GM19395 (cell line): ENCODE measurements at regions not wholly inside any gene's neighbourhood (a gene's known extent, or its start where the extent isn't known, plus 50 kb on each side); places are given as distances from the start of the nearest gene placed in this dataset.
"Not testable (repeated sequence)": the region's sequence is repeated elsewhere in the genome, so short reads cannot be mapped to it uniquely, and the experiment has no call there.

Experiments used
- ATAC-seq: cut with Tn5 transposase; IDR thresholded peaks from one replicate; pipeline ENCODE4 v1.9.1; 2021; ENCODE audit warnings: mild to moderate bottlenecking, moderate library complexity; ENCODE audit not compliant: unreplicated experiment

DNA sequence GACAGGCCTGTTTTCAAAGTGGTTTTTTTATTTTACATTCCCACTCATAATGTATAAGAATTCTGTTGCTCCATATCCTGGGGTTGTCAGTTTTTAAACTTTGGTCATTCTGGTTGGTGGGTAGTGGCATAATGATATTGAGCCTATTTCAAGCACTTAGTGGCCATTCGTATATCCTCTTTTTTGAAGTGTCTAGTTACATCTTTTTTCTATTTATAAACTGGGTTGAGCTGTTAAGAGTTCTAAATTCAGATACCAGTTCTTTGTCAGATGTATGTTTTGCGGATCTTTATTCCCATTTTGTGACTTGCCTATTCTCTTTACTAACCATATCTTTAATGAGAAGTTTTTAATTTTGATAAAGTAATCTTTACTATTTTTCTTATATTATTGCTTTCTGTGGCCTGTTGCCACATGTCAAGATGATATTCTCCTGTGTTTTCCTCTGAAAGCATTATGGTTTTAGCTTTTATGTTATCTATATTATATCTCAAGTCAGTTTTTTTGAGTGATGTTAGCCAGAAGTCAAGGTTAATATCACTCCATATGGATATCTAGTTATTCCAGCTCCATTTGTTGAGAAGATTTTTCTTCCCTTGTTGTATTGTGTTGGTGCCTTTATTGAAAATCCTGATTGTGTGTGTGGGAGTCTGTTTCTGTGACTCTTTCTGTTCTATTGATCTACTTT, 110.9 kb downstream of the FHIP1A start:
- no peak for ATAC-seq

DNA sequence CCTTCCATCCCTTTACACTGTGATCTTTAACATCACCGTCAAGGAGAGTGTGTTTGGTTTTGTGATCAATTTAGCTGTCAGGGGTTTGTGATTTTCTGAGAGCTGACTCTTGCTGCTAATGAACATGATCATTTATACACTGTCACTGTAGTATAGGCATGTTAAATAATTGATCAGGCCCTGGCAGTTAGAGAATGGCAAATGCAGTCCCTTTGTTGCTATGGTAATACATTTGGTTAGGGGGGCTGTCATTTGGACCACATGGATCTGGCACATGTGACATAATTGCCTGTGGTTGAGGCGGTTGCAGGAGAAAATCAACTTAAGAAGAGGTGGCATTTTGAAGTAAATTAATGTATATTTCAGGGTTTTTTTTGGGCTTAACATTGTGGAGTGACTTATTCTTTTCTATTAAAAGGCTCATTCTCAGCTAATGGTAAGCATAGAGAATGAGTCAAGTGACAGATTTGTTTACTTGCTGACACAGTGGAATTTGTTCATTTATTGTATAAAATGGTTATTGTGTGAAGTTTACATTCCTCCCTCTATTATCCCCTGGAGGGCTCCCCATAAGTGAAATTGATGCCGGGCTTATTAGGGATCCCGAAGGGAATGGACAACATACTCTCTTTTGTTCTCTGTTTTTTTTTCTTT, 114.0 kb downstream of the FHIP1A start:
- ATAC-seq = no peak

DNA sequence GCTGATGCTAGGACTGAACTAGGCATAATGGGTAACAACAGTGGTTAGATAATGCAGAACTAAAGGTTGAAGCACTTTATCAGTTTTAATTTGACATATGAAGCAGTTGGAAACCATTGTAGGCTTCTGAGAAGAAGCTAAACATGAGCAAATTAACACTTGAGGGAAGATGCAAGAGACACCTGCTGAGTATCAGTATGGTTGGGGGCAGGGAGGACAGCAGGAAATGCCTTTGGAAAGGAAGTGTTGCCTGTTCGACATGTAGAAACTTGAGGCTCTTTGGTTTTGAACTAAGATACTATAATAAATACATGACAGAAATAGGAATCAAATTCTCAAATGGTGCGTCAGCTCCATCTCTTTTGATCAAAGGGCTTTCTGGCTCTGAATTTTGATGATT, 115.6 kb downstream of the FHIP1A start:
- no peak for ATAC-seq

DNA sequence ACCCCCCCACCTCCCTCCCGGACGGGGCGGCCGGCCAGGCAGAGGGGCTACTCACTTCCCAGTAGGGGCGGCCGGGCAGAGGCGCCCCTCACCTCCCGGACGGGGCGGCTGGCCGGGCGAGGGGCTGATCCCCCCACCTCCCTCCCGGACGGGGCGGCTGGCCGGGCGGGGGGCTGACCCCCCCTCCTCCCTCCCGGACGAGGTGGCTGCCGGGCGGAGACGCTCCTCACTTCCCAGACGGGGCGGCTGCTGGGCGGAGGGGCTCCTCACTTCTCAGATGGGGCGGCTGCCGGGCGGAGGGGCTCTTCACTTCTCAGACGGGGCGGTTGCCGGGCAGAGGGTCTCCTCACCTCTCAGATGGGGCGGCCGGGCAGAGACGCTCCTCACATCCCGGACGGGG, 117.5 kb downstream of the FHIP1A start:
- not testable (repeated sequence) for ATAC-seq

DNA sequence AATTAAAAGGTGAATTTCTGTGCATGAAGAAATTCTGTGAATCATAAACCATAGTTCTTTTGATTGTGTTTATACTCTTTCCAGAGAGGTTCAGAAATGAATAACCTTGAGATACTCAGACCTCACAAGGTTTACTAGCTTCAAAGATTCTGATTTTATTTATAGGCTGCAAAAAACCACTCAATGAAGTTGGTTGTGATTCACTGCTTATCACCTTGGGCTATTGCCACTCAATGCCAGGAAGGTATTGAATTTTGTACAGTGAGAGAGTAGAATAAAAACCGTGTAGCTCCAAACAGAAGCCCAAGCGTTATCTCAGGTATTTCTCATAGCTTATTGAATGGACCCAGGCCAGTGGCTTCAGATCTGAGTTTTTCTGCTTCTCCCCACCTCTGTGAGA, 118.7 kb downstream of the FHIP1A start:
- no peak for ATAC-seq

DNA sequence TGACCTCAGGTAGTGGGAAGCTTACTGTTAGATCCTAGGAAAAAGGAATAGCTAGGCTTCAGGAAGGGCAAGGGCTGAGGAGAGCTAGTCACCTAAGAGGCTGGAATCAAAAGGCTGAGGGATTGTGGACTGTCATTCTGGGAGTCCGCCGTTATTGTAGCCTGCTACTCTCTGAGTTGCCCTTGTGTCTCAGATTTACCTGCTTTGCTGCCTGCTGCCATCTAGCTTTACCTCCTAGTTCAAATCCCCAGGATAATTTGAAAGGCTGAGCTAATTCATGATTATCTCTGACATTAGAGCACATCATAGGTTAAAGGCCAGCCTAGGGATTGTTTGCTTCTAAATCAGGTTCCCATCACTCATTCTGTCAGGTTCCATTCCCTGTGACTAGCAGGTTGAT, 120.2 kb downstream of the FHIP1A start:
- ATAC-seq = no peak

DNA sequence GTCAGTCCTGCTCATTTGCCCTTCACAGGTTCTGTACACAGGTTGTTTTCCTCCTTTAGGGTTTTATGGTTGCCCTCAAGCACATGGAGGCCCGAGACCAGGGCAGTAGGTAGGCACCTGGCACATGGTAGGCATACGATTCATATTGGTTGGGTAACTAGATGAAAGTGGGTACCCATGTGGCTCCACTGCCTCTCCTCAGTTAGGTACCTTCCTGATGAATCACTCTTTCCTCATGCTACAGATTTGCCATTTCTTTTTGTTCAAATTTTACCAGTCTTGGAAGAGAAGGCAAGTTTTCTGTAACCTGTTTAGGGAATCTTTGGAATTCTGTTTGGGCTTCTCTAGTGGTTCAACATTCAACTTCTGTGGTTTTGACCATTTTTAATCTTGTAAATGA, 121.3 kb downstream of the FHIP1A start:
- no peak for ATAC-seq

DNA sequence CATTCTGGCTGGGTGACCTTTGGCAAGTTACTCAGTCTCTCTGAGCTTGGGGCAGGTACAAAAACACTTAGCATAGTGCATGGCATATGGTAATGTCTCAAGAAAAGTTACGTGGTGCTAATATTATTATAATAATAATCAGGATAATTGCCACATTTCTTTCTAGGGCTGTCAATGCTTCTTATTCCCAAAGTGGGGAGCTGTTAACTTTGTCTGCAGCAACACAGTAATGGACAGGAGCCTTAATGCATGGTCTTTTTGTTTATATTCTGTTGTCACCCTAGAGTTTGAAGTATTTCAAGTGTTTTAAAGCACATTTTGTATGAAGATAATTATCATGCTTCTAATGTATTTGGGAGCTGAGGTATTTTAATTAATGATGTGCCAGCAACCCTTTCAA, 121.8 kb downstream of the FHIP1A start:
- no peak for ATAC-seq

DNA sequence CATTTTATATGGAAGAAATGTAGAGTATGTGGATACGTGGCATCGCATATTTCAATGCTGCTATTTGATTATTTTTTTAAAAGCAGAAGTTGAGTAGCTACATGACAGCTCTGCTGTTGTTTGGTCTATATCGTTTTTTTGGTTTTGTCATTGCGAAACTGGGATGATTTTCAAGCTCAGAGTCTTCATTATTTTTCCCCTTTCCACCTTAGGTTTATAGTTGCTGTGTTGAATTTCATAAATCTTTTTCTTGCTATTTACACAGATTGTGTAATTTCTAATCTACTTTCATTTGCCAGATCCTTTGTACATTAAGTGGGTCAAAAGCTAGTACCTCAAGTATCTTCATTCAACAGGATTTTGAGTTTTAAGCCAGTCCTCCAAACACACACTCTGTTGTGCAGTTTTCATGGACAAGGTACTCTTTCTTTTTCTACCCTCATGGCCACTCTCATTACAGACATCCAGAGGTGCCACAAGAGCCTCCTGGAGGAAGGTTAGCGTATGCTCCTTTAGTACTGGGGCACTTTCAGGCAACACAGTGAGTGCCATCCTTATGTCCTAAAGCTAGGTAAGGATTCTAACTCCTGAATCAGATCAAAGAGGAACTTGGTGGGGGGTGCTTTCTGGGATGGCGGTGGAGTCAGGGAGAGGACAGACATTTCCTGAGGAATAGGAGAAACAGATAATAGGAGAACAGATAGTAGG, 123.2 kb downstream of the FHIP1A start:
- ATAC-seq = no peak

DNA sequence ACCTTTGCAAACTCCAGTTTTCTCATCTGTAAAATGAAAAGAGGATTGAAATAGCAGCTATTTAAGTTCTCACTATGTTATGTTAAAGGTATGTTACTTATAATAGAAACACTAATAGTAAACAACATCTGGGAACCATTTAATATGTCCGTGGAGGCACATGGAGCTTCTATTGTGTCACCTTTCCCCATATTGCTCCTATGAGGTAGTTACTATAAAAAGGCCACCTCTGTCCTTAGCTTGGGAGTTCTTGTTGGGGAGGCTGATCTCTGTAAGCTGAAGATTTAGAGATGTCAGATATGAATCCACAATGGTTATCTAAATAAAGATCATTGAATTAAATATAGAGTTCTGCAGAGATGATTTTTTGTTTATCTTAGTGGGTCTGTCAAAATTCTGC, 125.2 kb downstream of the FHIP1A start:
- no peak for ATAC-seq

DNA sequence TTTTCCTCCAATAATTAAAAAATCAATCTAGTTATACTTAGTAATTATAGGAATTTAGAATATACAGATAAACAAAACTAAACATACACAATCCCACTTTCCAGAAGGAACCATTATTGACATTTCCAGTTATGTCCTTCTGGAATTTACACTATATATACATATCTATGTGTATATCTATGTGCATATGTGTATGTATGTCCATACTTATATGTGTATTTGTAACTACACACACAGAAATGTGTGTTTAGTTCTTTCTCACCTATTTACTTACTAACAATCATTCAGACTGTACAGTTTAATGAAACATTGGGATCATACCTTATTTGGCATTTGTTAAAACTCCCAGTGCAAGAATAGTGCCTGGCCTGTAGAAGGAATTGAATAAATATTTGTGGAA, 126.4 kb downstream of the FHIP1A start:
- no peak for ATAC-seq

DNA sequence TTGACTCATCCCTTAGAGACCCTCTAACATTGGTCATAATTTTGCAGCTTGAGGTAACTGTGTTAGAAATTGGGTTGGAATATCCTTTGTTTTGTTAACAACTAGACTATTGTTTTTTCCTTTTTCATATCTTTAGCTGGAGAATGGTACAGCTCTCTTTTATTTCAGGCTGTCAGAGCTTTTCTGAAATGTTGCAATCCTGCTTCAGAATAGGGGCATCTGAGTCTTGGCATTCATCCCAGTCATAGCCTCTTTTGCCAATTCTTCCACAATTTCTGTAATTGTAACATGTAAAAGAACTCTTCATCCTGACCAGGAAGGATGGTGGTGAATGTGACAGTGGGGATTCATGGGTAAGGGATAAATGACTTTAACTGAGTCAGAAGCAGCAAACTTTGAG, 128.7 kb downstream of the FHIP1A start:
- no peak for ATAC-seq

DNA sequence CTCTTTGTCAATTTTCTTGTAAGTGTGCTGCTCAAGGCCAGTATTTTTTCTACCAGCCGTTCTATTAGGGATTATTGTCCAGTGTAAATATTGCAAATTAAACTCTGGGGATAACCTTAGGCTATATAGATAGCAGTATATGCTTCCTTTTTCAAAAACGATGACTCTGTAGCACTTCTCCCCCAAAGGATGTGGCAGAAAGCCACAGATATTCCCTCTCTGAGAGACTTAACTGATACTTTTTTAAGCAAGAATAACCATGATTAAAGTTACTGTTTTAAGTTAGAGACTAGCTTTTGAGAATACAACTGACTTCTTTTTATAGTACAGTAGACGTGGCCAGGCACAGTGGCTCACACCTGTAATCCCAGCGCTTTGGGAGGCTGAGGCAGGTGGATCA, 130.0 kb downstream of the FHIP1A start:
- ATAC-seq = no peak

DNA sequence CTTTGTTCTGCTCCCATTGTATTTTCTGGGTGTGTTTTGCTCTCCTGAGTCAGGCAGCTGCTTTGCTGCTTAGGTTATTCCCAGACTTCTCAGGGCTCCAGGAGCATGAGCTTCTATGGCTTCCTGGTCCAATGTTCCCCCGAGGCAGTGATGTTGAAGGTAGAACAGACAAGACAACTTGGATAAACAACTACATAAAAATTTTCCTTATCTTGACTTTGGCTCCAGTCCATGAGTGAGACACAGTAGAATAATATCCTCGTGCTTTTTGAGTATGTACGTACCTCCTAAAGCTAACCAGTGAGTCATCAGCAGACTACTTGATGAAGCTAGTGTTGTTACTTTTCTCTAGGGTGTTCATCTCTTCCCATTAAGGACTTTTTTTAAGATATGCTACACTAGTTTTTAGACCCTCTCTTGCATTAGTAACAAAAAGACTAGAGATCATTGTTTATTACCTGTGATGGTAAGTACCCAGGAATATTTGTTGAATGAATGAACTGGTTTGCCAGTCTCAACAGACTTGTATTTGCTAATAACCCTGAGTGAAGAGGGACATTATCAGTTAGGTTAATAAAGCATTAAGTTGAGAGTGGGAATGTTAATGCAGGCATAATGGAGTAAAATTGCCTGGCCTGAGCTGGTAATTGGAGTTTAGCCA, 131.9 kb downstream of the FHIP1A start:
- ATAC-seq = no peak

DNA sequence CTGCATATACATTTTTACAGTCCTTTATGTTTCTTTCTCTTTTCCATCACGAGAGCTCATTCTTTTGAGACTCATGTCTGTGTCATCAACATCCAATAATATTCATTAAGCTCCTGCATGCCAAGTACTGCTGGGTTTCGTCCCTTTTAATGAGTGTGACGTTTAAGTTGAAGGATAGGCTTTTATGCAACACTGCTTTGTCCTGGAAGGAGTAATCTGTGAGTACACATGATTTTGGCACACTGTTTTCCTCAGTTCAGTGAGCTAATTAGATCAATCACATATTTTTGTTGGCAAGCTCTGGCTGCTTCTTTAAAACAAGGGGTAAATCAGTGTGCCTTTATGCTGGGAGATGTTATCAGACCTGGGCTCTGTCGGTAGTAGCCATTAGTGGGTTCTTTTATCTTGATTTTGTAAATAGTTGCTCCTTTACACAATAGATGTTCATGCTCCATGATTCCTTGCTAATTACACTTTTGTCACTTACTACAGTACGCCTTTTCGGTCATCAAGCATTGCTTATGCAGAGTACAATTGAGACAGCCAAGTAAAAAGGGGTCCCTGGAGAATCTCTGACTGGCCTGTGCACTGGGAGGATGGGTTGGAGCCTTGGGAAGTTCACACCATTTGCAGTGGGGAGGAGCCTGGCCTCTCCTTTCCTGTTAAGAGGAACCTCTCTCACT, 132.6 kb downstream of the FHIP1A start:
- no peak for ATAC-seq

DNA sequence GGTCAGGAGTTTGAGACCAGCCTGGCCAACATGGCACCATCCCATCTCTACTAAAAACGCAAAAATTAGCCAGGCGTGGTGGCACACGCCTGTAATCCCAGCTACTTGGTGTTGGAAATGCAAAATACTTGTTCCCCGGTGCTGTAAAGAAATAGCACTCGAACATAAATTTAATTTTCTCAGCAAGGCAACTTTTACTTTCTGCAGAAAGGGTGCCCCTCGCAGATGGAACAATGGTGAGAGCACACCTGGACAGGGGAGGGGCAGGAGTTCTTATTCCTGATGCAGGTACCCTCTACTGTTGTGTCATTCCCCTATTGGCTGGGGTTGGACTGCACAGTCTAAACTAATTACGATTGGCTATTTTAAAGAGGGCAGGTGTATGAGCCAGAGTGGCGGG, 139.7 kb downstream of the FHIP1A start:
- no peak for ATAC-seq

DNA sequence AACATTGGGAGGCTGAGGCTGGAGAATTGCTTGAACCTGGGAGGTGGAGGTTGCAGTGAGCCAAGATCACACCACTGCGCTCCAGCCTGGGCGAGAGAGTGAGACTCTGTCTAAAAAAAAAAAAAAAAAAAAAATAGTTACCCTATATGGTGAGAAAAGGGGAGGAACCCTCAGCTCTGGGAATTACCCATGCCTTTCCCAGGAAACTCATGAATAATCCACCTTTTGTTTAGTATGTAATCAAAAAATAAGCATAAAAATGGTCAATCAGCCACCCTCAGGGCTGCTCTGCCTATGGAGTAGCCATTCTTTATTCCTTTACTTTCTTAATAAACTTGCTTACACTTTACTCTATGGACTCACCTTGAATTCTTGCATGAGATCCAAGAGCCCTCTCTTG, 140.4 kb downstream of the FHIP1A start:
- ATAC-seq = not testable (repeated sequence)

DNA sequence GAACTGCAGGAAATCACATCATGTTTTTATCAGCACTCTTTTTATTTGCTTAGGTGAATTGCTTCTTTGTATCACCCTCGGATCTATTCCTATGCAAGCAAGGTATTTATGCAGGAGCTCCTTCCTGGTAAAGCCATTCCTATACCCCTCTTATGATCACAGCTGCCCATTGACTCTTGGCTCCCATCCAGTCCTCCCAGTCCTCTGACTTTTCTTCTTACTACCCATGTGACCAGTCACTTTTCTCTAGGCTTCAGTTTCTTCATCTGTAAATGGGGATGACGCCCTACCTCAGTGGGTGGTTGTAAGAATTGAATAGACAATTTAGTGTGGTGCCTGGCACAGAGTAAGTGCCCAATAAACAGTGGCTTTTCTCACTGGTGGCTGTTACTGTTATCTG, 144.9 kb downstream of the FHIP1A start:
- ATAC-seq = no peak

DNA sequence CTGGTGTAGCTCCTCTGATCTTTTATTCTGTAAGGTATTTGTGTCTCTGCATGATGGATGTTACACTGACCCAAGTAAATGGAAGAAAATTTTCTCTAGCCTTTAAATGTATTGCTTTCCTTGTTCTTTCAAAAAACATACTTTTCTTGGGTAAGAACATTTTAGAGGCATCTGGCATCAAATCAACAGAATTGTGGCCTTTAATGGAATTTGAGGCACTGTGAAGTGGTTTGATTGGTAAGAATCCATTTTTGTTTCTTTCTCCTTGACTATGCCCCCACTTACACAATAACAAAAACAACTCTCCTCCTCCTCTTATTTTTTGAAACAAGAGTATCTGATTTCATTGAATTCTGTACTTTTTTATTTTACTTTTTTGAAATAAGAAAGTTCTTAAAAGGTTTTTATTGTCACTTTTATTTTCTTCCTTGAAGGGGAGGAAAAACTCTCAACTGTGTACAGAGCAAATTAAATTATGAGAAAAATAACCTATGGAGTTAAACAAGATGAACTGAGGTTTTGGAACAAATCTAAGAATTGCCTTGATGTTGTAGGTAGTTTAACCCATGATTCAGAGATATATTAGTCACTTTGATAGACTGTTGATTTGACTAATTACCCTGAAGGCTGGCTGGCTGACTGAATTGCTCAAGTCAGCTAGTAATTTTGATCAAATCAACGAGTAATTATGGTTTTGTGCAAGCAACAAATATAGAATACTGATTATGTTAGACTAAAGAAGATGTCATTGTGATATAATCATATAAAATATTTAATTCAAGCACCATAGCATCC, 146.4 kb downstream of the FHIP1A start:
- no peak for ATAC-seq

DNA sequence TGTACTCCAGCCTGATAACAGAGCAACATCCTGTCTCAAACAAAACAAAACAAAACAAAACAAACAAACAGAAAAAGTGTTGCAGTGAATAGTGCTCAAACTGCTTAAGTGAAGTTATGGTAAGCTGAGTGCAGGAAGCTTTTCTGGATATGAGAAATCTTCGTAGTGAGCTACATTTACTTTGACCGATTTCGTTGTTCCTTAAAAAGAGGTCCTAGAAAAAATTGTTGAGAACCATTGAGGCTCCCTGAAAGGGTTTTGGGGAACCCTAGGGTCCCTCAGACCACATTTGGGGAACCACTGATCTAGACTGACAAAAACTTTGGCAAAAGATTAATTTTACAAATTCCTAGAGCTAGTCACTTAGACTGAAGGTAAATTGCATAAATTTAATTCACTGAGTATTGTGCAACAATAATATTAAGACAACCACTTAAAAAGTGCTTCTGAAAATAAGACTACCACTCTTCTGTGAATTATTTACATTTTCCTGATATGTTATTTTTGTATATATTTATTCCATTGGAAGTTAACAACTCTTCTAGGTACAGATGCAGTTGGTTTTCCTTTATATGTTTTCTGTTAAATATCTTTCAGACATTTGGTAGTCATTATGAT, 149.6 kb downstream of the FHIP1A start:
- ATAC-seq = no peak
